GM10266 (cell line): ENCODE measurements at regions not wholly inside any gene's neighbourhood (a gene's known extent, or its start where the extent isn't known, plus 50 kb on each side); places are given as distances from the start of the nearest gene placed in this dataset.

ENCODE experiments used
- DNase-seq: peaks from one replicate; pipeline ENCODE4 v3.0.0; 2012; ENCODE audit errors: extremely low spot score
- CTCF ChIP-seq: IDR thresholded peaks from 2 replicates; pipeline ENCODE4 v1.5.1; 2012; ENCODE audit warnings: mild to moderate bottlenecking, low read depth; ENCODE audit not compliant: control insufficient read depth, insufficient read depth; ENCODE audit errors: missing control alignments

DNA sequence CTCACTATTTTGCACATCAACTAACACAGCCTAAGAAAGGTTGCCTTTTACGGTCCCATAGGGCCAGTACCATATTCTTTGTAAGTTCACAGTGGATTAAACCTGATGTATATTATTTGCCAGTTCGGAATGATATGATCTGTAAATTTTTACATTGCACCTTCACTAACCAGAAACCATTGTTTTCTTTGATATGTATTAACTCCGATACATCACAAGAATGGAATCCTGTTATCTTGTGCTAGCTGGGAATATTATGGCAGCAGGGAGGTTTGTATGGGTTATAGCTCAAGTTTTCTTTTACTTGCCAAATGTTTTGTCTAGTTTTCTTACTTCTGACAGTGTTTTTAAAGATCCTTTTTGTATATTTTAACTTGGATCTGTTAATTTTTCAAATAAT, 51.4 kb upstream of the S1PR1 start:
- TF ChIP-seq CTCF = no peak
- DNase-seq = no peak

- TF ChIP-seq CTCF = no peak
- DNase-seq = no peak
These were observed 53.5 kb upstream of the S1PR1 start for GRCh38 chr1:101183388-101183699.

- DNase-seq = no peak
- TF ChIP-seq CTCF = no peak
These were observed 54.0 kb upstream of the S1PR1 start for GRCh38 chr1:101182627-101183387.

DNA sequence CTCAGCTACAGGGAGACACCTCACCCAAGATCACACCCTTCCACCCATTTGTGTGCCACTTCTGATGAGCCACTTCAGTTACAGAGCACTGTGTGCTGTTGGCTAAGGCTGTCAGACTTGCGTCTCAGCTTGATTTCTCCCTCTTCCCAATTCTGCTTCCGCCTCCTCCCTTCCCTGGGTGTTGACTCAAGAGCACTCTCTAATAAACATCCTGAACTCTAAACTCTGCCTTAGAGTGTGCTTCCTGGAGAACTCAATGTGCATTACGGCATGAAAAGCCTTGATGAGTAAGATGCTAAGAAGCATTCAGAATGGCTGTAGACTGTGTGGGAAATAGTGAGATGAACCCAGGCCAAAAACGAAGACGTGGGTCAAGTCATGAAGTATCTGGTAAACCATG, 54.9 kb upstream of the S1PR1 start:
- no peak for DNase-seq
- no peak for TF ChIP-seq CTCF

- TF ChIP-seq CTCF = no peak
- DNase-seq = peak; percentile 58
These were observed 57.9 kb upstream of the S1PR1 start for GRCh38 chr1:101178688-101179491.

DNA sequence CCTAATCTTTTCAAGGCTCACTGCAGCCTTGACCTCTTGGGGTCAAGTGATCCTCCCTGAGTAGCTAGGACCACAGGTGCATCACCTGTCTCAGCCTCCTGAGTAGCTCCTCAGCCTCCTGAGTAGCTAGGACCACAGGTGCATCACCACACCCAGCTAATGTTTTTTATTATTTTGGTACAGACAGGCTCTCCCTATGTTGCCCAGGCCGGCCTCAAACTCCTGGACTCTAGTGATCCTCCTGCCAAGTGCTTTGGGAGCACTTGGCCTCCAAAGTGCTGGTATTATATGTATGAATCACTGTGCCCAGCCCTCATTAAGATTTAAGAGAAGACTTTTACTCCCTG, 58.5 kb upstream of the S1PR1 start:
- DNase-seq = no peak
- no peak for TF ChIP-seq CTCF

DNA sequence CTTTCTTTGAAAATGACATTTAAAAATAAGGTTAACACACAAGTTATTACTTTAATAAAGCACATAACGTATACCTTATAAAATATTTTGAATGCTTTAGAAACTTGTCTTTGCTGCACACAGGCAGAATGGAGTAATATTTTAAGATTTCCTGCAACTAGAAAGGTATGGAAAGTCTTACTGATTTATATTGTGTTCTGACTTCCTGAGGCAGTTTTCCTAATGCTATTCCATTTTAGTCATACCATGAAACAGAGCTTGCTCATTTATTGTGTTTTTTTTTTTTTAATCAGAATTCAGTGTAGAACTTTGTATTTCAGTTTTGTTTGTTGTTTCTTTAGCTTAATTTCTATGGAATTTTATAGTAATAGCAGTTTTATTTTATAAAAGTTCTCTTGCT, 60.9 kb upstream of the S1PR1 start:
- TF ChIP-seq CTCF = no peak
- no peak for DNase-seq
